Activated CD4-positive, alpha-beta T cell treated with anti-CD3 and anti-CD28 coated beads, Interleukin-2, amount 50 U/mL, for 24 hours (primary cell): ENCODE measurements at regions not wholly inside any gene's neighbourhood (a gene's known extent, or its start where the extent isn't known, plus 50 kb on each side); places are given as distances from the start of the nearest gene placed in this dataset.

Source experiments
- DNase-seq, 2 donors: peaks; one replicate each; pipeline ENCODE4 v3.0.0-alpha.2; 2020; ENCODE audit warnings: low read depth in 1 of 2, low spot score in 1 of 2

DNA sequence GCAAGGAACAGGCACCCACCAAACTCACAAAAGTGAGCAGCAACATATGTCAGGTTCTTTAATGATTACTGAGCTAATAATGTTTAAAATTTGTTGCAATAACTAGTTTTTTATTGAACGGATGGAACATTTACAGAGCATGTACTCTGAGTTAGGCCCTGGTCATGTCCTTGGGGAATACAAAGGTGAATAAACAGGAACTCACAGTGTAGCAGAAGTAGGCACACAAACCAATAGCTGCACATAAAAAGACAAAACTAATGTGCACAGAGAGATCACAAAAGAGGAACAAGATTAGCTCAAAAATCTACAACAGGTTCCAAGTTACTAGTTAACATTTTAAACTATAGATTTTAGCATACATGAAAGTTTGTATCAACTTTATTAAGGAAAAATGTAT lies 505.3 kb upstream of the PPP2R3A start:
- DNase-seq = no peak

DNA sequence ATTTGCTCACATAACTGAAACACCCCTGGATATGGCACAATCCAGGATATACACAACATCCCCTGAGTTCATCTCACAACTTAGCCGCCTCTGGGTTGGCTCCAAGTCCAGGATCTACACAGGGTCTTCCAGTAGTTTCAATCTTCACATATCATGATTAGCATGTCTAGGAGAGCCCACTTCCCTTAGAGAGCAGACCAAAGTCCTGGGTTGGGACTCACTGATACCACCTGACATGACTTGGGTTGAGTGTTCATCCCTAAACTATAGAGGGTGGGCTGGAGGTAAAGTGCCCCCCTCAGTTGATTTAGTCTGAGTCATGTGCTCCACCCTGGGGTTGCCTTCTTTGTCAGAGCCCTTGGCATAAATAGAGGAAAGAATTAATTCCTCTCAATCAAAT lies 493.6 kb upstream of the PPP2R3A start:
- no peak for DNase-seq

DNA sequence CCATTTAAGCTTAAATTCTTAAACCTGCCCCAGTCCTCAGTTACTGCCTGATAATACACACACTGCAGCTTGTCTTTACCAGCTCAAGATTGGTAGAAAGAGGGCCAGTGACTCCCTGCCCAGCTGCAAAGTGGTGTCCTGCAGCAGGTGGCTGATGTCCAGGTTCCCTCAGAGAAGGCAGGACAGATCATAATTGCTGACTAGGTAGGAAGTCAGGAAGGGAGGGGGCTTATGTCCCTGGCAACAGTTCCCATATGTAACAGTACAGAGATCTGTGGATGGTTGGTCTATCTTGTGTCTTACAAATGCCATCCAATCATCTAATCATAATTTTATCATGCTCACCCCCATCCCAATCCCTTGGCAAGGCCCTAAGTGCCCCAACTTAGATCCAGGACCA lies 492.1 kb upstream of the PPP2R3A start:
- no peak for DNase-seq

DNA sequence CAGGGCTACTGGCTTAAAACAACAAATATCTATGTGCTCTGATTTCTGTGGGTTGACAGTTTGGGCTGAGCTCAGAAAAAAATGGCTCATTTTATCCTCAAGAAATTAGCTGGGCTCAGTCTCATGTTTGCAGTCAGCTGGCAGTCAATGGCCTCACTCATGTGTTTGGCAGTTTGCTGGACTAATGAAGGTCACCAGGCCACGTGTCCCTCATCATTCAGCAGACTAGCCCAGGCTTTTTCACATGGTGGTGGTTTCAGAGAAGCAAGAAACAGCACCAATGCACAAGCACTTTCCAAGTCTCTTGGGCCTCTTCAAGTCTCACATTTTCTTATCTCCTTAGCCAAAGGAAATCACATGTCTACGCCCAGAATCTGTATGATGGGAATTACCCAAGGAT lies 478.3 kb upstream of the PPP2R3A start:
- DNase-seq = no peak

DNA sequence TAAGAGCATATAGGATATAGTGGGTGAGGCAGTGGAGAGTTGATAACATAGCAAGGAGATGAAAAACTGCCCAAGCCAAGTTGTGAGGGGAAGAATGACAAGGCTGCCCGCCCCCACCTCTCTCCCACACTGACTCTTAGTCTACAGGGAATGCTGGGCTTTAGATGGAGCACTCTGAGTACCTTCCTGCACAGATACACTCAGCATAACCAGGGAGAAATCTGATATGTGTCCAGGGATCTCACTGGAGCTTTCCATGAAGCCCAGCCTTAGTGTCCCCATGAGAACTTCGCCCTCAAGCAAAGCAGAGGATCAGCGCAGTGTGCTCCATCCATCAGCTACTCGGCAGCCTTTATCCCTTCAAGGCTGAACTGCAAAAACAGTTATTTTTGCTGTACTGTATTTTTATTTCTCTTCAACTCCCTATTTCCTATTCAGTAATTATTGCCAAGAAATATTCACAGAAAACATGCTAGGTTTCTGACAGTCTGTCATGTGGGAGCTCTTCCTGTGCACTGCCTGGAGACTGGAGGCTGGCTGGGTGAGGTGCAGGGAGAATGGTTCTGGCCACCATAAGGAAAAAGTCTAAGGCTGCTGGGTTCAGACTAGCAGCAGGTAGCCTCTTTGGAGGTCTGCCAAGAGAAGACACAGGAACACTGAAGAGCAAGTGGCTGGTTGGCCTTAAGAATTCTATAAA lies 475.2 kb upstream of the PPP2R3A start:
- DNase-seq = no peak

DNA sequence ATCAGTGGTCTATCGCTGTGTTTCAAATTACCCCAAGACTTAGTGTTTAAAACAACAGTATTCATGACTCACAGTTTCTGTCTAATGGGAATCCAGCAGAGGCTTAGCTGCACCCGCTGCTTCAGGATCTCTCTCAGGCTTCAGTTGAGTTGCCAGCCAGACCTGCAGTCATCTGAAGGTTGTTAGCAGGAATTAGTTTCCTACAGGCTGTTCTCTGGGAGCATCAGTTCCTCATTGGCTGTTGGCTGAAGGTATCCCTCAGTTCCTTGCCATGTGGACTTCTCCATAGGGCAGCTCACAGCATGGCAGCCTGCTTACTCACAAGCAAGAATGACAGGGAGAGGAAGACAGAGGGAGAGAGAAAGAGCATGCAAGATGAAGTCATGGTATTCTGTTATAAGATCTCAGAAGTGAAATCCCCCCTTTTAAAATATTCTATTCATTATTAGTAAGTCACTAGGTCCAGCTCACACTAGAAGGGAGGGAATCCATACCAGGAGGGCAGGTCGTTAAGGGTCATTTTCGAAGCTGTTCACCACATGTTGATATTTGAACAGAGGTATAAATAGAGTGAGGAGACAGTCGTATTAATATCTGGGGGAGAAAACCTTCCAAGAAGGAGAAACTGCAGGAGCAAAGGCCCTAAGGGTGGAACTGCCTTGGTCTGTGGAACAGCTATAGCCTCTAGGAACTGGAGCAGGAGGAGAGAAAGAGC lies 473.9 kb upstream of the PPP2R3A start:
- no peak for DNase-seq

DNA sequence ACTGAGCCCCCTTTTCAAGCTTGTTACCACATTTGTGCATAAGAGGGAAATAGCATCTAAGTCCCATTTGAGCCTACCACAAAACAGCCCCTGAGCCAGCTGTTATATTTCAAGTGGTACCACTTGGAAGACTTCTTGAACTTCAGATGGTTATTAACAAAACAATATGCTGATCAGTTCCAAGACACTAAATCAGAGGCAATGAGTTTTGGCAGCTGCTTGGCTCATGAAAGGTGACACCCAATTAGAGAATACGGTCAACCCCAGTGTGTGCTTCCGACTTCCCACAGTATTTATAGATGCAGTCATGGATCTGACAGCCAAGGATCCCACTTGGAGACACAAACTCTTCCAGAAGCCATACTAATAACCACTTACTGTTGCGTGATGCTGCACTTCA lies 469.6 kb upstream of the PPP2R3A start:
- DNase-seq = no peak

DNA sequence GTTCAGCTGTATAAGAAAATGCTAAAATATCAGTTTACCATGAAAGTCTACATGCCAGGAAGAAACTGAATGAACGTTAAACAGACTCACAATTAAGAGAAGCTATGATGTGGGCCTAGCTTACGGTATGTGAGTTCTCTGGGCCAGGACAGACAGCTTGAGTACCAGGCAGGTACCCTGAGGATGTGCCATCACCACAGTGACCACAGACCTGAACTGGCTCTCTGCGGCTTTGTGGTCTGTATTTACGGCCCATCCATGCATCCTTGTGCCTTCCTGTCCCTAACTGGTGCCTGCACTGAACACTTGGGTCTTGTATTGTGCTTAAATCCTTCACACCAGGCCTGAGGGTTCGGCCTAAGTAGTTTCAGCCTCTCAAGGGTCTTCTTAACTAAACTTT lies 467.5 kb upstream of the PPP2R3A start:
- DNase-seq = no peak

DNA sequence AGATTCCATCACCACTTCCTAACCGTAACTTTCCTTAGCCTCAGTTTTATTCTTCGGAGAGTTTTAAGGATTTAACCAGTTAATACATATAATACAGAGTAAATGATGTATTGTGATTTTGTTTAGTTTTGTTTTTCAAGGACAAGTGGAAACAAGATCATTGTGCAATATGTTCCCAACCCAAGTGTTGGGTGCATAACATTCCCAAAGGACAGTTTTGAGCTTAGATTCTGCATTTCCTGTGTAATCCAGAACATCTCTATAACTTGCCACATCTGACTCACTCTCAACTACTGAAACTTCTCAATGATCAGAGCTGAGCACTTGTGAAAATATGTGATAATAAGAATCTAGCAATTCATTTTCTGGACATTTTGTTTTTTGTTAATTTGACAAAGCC lies 466.1 kb upstream of the PPP2R3A start:
- DNase-seq = no peak

DNA sequence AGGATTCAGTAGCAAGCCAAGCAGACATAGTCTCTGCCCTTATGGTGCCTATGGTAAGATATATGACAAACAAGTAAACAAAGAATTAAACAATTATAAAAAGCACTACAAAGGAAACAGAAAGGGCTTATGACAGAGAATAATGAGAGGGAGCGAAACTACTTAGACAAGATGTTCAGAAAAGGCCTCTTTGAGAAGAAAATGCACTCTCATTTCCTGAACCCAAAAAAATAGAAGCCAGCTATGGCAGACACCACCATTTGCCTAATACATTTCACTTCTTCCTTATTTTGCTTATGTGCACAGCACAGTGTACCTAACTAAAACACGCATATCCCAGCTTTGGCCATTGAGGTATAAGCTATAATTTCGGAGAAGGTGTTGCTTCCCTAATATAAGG lies 465.5 kb upstream of the PPP2R3A start:
- no peak for DNase-seq

DNA sequence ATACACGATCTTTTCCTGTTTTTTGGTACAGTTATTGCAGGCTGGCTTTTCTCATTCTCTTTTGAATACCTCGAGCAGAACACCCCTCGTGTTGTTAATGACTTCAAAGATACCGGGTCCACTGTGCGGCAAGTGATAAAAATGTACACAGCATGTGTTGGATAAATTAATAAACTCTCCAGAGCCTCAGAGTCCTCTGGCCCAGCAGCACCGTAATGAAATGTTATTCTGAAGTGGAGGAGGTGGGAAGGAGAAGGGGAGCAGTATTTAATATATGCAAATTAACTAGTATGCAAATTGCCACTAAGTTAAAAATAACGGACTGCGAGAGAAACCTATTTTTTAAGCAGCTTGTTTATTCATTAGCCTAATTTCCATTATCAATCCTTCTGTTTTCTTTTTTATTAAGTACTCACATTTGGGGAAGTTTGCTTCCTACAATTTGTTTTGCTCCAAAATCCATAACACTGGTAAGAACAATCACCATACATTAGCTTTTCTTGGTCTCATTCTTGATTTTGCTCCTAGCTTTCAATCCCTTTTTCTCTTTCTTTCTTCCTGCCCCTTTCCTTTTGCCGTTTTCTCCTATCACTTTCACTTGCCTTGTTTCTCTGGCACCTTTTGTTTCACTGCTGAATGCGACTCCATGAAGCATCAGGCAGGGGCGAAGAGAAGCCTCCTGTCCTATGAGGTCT lies 462.3 kb upstream of the PPP2R3A start:
- no peak for DNase-seq

DNA sequence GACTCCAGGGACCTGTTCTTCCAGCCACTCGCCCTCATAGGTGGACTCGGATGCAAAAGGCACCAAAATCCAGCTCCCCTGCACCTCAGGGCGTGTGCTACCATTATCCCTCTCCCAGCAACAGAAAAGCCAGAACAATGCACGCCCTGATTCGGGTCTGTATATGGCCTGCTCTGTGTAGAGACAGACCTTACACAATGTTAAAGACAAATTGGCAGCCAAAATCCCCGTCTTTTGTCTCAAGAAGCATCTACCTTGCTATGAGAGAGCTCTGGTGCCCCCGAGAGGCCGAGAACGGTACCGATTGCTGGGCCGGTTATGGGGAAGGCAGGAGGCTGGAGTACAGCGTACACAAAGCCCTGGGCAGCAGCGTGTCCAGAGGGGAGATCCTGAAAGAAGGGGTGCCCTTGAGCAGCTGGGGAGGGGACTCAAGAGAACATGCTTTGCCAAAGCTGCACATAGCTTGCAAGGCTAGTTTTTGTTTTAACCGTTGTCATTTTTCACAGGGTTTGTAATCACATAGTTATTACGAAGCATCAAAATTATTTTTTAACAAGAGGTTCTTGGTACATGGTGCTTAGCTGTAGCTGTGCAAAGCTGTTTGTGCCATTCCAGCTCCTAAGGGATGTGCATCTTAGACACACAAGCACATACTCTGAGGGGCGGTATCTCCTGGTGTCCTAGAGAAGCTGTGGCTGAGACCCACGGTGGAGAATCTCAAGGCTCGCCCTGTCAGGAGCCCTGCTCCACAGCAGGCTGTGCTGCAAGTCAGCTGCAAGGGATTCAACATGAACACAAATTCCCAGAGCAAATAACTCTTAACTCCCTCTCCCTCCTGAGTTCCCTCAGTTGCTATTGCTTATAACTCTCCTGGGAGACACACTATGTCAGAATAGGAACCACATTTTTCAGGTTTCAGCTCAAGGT lies 461.5 kb upstream of the PPP2R3A start:
- DNase-seq = no peak

DNA sequence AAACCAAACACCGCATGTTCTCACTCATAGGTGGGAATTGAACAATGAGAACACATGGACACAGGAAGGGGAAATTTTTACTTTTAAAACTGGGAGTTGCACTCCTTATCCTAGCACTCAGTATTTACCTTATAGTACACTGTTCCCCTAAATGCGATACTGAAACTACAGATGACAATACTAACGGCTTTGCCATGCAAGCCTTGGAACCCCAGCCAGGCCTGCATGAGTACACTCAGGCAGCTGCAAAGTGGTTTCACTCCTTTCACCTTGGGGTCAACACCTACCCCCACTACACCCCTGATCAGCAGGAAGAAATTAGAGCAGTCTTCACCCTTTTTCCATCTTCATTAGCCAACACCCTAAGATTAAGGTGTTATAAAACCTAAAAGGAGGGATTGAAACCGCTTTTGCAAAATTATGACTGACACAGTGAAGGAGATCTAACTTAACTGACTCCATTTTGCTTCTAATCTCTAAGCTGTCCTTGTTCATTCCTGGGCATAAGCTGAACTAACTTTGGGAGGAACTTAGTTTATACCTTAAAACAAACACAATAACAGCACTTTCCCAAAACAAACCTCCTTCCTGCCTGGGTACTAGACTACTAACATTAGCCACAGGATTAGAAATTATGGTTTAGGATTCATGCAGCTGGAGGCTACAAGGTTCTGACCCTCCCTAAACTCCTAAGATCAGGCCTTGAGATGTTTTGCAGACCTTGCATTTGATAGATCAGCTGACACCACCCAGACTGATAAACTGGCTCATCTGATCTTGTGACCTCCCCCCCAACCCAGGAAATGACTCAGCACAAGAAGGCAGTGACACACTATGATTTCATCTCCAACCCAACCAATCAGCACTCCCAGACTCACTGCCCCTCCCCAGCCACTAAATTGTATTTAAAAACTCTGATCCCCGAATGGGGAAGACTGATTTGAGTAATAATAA lies 452.1 kb upstream of the PPP2R3A start:
- no peak for DNase-seq

DNA sequence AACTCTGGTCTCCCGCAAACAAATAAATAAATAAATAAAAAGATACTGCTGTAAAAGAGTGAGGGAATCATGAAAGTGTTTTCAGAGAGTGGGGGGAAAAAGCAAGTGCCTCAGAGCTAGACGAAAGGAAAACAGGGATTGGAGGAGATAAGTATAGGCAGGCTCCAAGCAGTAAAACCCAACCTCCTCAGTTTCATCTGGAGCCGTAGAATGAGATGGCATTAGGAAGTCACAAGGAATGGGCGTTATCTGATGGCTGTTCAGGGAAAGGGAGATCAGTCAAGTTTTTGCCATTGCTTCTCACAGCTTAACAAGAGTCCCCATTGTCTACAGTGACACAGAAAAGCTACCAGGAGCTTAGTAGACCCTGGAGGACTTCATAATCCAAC lies 451.5 kb upstream of the PPP2R3A start:
- no peak for DNase-seq

DNA sequence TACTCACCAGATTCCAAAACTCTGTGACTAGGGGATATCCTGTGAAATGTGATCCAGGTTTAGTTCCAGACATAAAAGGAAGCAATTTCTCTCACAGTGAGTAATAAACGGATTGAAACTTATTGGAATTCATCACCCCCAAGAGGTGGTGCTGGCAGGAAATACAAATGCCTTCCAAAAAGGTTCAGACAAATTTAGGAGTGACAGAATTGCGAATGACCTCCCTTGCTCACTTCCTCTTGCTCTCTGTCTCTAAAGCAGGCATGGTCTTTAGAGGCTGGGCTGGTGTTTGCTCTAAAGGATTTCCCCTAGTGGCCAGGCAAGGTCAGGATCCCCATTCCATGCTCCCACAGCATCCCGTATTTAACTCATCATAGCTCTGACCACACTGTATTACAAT lies 449.4 kb upstream of the PPP2R3A start:
- no peak for DNase-seq

DNA sequence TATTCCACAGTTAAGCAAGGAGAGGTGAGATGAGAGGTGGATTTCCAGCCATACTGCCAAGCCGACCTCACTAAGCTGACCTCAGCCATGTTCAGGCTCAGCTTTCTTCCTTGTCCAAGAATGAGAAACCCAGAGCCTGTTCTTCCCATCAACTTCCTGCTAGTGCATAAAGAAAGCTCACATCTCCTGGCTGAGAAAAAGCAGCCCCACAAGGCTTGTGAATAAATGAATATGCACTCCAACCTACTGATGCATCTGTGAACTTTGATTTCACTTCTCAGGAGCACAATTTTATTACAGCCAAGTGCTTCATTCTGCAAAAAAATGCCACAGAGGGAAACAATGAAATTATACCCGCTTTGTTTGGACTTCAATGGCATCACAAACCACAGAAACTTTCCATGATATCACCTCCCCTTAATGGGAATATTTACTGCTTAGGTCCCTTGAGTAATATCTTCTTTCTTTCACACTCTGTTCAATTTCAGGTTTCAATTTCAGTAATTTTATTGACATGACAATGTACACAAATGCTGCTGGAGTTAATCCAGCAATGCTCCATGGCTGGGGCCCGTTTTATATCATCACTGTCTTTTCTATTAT lies 437.0 kb upstream of the PPP2R3A start:
- DNase-seq = no peak

DNA sequence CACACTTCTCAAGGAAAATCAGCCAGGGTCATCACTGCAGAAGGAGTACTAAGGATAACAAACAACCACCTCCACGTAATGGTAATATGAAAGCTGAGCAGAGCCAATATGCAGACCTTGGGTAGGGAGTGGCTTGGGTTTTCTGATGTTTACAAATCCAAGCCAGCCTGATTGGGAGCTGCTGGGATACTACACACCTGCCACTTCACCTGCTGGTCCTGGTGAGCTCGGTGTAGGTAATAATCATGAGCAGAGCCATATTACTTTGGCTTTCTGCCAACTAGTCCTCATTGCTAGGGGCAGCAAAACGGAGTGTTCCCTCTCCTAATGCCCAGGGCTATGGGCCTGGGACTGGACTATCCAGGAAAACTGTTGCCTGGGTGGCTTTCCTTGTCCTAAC lies 433.5 kb upstream of the PPP2R3A start:
- DNase-seq = no peak

DNA sequence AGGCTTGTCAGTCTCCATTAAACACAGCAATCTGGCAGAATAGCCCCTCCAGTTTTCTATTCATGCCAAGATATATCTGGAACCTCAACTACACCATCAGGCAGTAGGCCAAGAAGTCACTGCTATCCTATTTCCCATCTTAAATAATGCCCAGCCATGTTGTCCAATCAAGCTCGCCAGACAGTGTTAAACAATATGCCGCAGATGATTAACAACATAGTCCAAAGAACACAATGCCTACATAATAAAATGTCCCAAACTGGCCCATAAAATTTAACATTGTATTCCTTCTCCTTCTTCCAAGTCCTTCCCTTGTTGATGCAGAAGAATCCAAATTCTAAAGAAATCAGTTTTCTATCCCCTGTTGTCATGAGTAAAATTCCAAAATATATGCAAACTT lies 427.4 kb upstream of the PPP2R3A start:
- DNase-seq = no peak

DNA sequence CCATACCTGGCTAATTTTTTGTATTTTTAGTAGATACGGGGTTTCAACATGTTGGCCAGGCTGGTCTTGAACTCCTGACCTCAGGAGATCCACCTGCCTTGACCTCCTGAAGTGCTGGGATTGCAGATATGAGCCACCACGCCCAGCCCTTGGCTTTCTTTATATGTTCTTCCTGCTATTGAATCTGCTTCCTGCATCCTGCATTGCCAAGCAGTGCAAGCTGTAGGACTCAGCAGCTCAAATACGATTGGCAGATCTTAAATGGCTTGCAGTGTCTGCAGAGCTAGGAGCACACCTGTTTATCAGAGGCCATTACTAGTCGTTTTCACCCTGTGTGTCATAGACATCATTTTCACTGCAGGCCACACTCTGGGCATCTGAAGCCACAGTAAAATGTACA lies 426.2 kb upstream of the PPP2R3A start:
- no peak for DNase-seq

DNA sequence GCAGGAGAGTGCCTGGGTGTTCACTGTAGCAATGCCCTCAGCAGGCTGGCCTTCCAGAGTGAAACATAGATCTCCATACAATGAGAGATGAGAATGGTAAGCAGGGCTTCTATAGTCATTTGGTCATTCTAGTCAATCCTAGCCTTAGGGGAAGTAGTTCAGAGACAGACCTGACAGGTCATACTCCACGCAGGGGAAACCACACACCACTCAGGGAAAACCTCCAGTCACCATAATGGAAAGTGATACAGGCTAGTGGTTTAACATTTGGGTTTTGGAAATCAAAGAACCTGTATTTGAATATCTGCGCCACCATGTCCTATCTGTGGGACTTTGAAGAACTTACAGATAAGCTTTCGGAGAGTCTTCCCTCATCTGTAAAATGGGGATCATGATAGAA lies 425.7 kb upstream of the PPP2R3A start:
- no peak for DNase-seq
